ENCODE measurements at regions not wholly inside any gene's neighbourhood (a gene's known extent, or its start where the extent isn't known, plus 50 kb on each side); places are given as distances from the start of the nearest gene placed in this dataset.

- TF ChIP-seq POLR2A (IDR thresholded peaks at IDR 0.05) (no peak), CTCF (IDR thresholded peaks at IDR 0.05) (no peak)
Measured at GRCh38 chr7:106740806-106741205, 79.8 kb upstream of the CCDC71L start.
